ENCODE measurements at regions not wholly inside any gene's neighbourhood (a gene's known extent, or its start where the extent isn't known, plus 50 kb on each side); places are given as distances from the start of the nearest gene placed in this dataset.

DNA sequence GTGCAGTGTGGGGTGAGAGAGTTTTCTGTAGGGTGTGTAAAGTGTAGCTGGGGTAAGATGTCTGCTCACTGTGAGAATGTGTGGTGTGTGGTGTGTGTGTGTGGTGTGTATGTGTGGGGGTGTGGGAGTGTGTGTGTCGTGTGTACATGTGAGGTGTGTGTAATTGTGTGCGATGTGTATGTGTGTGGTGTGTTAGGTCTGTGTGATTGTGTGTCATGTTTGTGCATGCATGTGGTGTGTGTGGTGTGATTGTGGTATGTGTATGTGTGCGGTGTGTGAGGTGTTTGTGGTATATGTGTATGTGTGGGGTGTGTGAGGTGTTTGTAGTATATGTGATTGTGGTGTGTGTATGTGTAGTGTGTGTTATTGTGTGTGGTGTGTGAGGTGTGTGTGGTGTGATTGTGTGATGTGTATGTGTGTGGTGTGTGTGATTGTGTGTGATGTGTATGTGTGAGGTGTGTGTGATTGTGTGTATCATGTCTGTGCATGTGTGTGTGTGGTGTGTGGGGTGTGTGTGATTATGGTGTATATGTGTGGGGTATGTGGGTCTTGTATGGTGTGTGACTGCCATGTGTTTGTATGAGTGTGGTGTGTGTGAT is 241.7 kb upstream of the HDAC4 start:
- TF ChIP-seq, protein P1, sequence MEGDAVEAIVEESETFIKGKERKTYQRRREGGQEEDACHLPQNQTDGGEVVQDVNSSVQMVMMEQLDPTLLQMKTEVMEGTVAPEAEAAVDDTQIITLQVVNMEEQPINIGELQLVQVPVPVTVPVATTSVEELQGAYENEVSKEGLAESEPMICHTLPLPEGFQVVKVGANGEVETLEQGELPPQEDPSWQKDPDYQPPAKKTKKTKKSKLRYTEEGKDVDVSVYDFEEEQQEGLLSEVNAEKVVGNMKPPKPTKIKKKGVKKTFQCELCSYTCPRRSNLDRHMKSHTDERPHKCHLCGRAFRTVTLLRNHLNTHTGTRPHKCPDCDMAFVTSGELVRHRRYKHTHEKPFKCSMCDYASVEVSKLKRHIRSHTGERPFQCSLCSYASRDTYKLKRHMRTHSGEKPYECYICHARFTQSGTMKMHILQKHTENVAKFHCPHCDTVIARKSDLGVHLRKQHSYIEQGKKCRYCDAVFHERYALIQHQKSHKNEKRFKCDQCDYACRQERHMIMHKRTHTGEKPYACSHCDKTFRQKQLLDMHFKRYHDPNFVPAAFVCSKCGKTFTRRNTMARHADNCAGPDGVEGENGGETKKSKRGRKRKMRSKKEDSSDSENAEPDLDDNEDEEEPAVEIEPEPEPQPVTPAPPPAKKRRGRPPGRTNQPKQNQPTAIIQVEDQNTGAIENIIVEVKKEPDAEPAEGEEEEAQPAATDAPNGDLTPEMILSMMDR (IDR thresholded peaks at IDR 0.05; ENCODE audit: low read depth, low read length, missing input control) = no peak
- TF ChIP-seq EGR1 (IDR thresholded peaks at IDR 0.05; ENCODE audit: low read depth in 2 of 2) = no peak
- no peak for TF ChIP-seq TAF1 (conservative IDR thresholded peaks at IDR 0.05)
- TF ChIP-seq, protein P2, sequence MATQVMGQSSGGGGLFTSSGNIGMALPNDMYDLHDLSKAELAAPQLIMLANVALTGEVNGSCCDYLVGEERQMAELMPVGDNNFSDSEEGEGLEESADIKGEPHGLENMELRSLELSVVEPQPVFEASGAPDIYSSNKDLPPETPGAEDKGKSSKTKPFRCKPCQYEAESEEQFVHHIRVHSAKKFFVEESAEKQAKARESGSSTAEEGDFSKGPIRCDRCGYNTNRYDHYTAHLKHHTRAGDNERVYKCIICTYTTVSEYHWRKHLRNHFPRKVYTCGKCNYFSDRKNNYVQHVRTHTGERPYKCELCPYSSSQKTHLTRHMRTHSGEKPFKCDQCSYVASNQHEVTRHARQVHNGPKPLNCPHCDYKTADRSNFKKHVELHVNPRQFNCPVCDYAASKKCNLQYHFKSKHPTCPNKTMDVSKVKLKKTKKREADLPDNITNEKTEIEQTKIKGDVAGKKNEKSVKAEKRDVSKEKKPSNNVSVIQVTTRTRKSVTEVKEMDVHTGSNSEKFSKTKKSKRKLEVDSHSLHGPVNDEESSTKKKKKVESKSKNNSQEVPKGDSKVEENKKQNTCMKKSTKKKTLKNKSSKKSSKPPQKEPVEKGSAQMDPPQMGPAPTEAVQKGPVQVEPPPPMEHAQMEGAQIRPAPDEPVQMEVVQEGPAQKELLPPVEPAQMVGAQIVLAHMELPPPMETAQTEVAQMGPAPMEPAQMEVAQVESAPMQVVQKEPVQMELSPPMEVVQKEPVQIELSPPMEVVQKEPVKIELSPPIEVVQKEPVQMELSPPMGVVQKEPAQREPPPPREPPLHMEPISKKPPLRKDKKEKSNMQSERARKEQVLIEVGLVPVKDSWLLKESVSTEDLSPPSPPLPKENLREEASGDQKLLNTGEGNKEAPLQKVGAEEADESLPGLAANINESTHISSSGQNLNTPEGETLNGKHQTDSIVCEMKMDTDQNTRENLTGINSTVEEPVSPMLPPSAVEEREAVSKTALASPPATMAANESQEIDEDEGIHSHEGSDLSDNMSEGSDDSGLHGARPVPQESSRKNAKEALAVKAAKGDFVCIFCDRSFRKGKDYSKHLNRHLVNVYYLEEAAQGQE (IDR thresholded peaks at IDR 0.05) = no peak
- no peak for TF ChIP-seq HNF4A (conservative IDR thresholded peaks at IDR 0.05)
- TF ChIP-seq, protein P3, sequence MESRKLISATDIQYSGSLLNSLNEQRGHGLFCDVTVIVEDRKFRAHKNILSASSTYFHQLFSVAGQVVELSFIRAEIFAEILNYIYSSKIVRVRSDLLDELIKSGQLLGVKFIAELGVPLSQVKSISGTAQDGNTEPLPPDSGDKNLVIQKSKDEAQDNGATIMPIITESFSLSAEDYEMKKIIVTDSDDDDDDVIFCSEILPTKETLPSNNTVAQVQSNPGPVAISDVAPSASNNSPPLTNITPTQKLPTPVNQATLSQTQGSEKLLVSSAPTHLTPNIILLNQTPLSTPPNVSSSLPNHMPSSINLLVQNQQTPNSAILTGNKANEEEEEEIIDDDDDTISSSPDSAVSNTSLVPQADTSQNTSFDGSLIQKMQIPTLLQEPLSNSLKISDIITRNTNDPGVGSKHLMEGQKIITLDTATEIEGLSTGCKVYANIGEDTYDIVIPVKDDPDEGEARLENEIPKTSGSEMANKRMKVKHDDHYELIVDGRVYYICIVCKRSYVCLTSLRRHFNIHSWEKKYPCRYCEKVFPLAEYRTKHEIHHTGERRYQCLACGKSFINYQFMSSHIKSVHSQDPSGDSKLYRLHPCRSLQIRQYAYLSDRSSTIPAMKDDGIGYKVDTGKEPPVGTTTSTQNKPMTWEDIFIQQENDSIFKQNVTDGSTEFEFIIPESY (IDR thresholded peaks at IDR 0.05) = no peak
- no peak for TF ChIP-seq RAD21 (IDR thresholded peaks at IDR 0.05)
- TF ChIP-seq JUND (IDR thresholded peaks at IDR 0.05) = no peak
- no peak for TF ChIP-seq GABPA (IDR thresholded peaks at IDR 0.05 in 1 of 2, conservative IDR thresholded peaks at IDR 0.05 in 1 of 2)
- no peak for TF ChIP-seq MAX (IDR thresholded peaks at IDR 0.05)
- TF ChIP-seq SP1 (IDR thresholded peaks at IDR 0.05) = no peak
- TF ChIP-seq, protein P4, sequence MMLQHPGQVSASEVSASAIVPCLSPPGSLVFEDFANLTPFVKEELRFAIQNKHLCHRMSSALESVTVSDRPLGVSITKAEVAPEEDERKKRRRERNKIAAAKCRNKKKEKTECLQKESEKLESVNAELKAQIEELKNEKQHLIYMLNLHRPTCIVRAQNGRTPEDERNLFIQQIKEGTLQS (IDR thresholded peaks at IDR 0.05) = no peak

All from liver (tissue), 3 donors.